H1 (cell line): ENCODE measurements at regions not wholly inside any gene's neighbourhood (a gene's known extent, or its start where the extent isn't known, plus 50 kb on each side); places are given as distances from the start of the nearest gene placed in this dataset.

ENCODE experiments used
- CHD2 ChIP-seq: IDR thresholded peaks from 2 replicates; pipeline ENCODE4 v1.6.1; 2012; ENCODE audit warnings: low read length, improper control_type of control experiment
- EP300 ChIP-seq, 2 experiments: IDR thresholded peaks; 1 replicate in 1 of 2; 2 replicates in 1 of 2; pipeline ENCODE4 v1.6.1; 2011 to 2012; ENCODE audit warnings: low read depth in 2 of 2, low read length in 2 of 2, mild to moderate bottlenecking in 2 of 2, borderline replicate concordance in 1 of 2, inconsistent platforms in 1 of 2, moderate library complexity in 1 of 2
- GTF2F1 ChIP-seq: IDR thresholded peaks from 2 replicates; pipeline ENCODE4 v1.6.1; 2012; ENCODE audit warnings: low read depth, low read length, improper control_type of control experiment, borderline replicate concordance
- JUND ChIP-seq: IDR thresholded peaks from 2 replicates; pipeline ENCODE4 v1.6.1; 2011; ENCODE audit warnings: mild to moderate bottlenecking, improper control_type of control experiment, low read length
- PHF8 ChIP-seq: fragments of 200-600 bp; sonication (generic); conservative IDR thresholded peaks from 2 replicates; pipeline ENCODE4 v1.7.1; 2012; ENCODE audit warnings: low read depth, mild to moderate bottlenecking, inconsistent platforms, low read length, moderate library complexity
- RFX5 ChIP-seq: IDR thresholded peaks from 2 replicates; pipeline ENCODE4 v1.6.1; 2011; ENCODE audit warnings: low read depth, low read length, improper control_type of control experiment, borderline replicate concordance
- RXRA ChIP-seq: IDR thresholded peaks from 2 replicates; pipeline ENCODE4 v1.6.1; 2011; ENCODE audit warnings: low read depth, mild to moderate bottlenecking, low read length, moderate library complexity; ENCODE audit not compliant: insufficient read depth
- SRF ChIP-seq: IDR thresholded peaks from 2 replicates; pipeline ENCODE4 v1.6.1; 2011; ENCODE audit warnings: mild to moderate bottlenecking, low read depth, low read length, moderate library complexity
- TAF7 ChIP-seq: optimal IDR thresholded peaks from 2 replicates; pipeline ENCODE3; 2011; ENCODE audit warnings: low read depth, mild to moderate bottlenecking, inconsistent platforms, low read length, moderate library complexity, borderline replicate concordance

DNA sequence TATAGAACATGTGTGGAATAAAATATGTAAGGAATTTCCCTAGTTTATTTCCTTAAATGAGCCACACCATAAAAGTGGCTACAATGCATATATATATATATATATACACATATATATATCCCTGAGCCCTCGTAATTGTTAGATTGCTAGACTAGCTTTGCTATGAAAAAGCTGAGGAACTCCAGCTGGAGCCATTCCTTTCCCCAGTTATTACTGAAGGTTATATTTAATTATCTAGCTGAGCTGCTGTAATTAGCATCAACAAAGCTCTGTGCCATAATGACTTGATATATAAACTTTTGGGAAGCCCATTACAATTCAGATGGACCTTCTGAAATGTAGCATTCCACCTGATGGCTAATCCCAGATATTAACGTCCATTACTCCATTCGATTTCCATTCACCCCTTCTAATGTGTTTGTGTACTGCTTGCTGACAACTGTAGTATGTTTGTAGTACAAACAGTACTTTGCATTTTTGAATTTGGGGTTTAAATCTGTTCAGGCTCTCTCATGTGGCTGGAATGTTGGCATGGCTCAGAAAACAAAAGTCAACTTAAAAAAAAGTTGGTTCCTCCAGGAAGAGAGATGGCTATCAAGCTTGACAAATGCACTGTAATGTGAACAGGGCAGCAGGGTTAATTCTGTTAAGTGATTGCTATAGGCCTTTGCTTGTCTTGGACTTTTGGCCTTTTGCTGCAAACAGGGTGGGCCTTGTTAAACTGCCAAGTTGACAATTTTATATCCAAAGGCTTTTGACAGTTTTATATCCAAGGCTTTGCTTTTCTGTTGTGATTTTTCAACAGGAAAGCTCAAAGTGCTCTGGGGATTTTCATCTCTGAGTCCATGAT lies 170.0 kb downstream of the LTN1 start (continued):
- TF ChIP-seq SRF, result no peak
- TF ChIP-seq GTF2F1, result no peak
- no peak for TF ChIP-seq JUND
- TF ChIP-seq EP300 (IDR thresholded peaks at IDR 0.05; ENCODE audit: borderline replicate concordance in 1 of 2, low read depth in 2 of 2, low read length in 2 of 2), result no peak
- TF ChIP-seq RXRA, result no peak
- TF ChIP-seq RFX5, result no peak
- TF ChIP-seq TAF7, result no peak
- no peak for TF ChIP-seq CHD2
- no peak for TF ChIP-seq PHF8
